IMR-90 (cell line): ENCODE measurements at regions not wholly inside any gene's neighbourhood (a gene's known extent, or its start where the extent isn't known, plus 50 kb on each side); places are given as distances from the start of the nearest gene placed in this dataset.

Experiments used
- BHLHE40 ChIP-seq: fragments of 150-350 bp; IDR thresholded peaks from 2 replicates; pipeline ENCODE4 v1.6.1; 2016; ENCODE audit warnings: mild to moderate bottlenecking, low read depth, low read length
- CEBPB ChIP-seq: IDR thresholded peaks from 2 replicates; pipeline ENCODE4 v1.6.1; 2012; ENCODE audit warnings: low read depth, low read length, improper control_type of control experiment
- CHD1 ChIP-seq: IDR thresholded peaks from 2 replicates; pipeline ENCODE4 v1.6.1; 2012; ENCODE audit warnings: low read depth, low read length, improper control_type of control experiment
- CTCF ChIP-seq: conservative IDR thresholded peaks from 2 replicates; pipeline ENCODE4 v1.5.1; 2012; ENCODE audit warnings: mild to moderate bottlenecking, low read depth, low read length, improper control_type of control experiment
- ELK1 ChIP-seq: fragments of 150-350 bp; IDR thresholded peaks from 2 replicates; pipeline ENCODE4 v1.6.1; 2016; ENCODE audit warnings: low read depth, mild to moderate bottlenecking, low read length, moderate library complexity, borderline replicate concordance
- FOS ChIP-seq: fragments of 150-350 bp; IDR thresholded peaks from 2 replicates; pipeline ENCODE4 v1.6.1; 2016; ENCODE audit warnings: low read depth, low read length
- MAZ ChIP-seq: IDR thresholded peaks from 2 replicates; pipeline ENCODE4 v1.6.1; 2012; ENCODE audit warnings: low read depth, mild to moderate bottlenecking, low read length, improper control_type of control experiment, moderate library complexity, borderline replicate concordance
- MXI1 ChIP-seq: IDR thresholded peaks from 2 replicates; pipeline ENCODE4 v1.6.1; 2012; ENCODE audit warnings: low read depth, mild to moderate bottlenecking, low read length, moderate library complexity, borderline replicate concordance
- POLR2A ChIP-seq: IDR thresholded peaks from 2 replicates; pipeline ENCODE4 v1.6.1; 2012; ENCODE audit warnings: mild to moderate bottlenecking, low read depth, low read length
- RCOR1 ChIP-seq: IDR thresholded peaks from 2 replicates; pipeline ENCODE4 v1.6.1; 2012; ENCODE audit warnings: mild to moderate bottlenecking, low read length, improper control_type of control experiment; ENCODE audit not compliant: insufficient replicate concordance
- RFX5 ChIP-seq: IDR thresholded peaks from 2 replicates; pipeline ENCODE4 v1.8.0; 2012; ENCODE audit warnings: low read depth, mild to moderate bottlenecking, low read length, moderate library complexity
- SMC3 ChIP-seq: fragments of 150-350 bp; IDR thresholded peaks from 2 replicates; pipeline ENCODE4 v1.6.1; 2016; ENCODE audit warnings: low read depth, mild to moderate bottlenecking, antibody characterized with exemption, low read length, moderate library complexity
- USF2 ChIP-seq: fragments of 150-350 bp; IDR thresholded peaks from 2 replicates; pipeline ENCODE4 v1.6.1; 2017; ENCODE audit warnings: mild to moderate bottlenecking, antibody characterized with exemption, low read length, low read depth

GRCh38 chr19:34308381-34309367, 54.3 kb downstream of the GARRE1 start:
- TF ChIP-seq CTCF (no peak), POLR2A (no peak), CHD1 (no peak), CEBPB (peak; percentile 53), RCOR1 (no peak), FOS (no peak), MAZ (no peak), SMC3 (no peak), MXI1 (no peak), USF2 (no peak), ELK1 (no peak), RFX5 (no peak), BHLHE40 (no peak)
